Pancreas (tissue), 10 donors: ENCODE measurements at regions not wholly inside any gene's neighbourhood (a gene's known extent, or its start where the extent isn't known, plus 50 kb on each side); places are given as distances from the start of the nearest gene placed in this dataset.

ENCODE experiments used
- ATAC-seq, 4 donors: fragments of 200-7000 bp; cut with Tn5 transposase; one replicate each; pipeline versions ENCODE4 v1.8.0 to v1.9.1; 2020; ENCODE audit warnings: mild to moderate bottlenecking in 4 of 4, moderate library complexity in 4 of 4
- DNase-seq, 6 donors: peaks; one replicate each; pipeline ENCODE4 v3.0.0-alpha.2; 2020
- FAIRE-seq: peaks from 2 replicates; lab custom pipeline; 2012; peaks lifted over from hg19 to GRCh38; lab: Jason Lieb, UNC
- H3K27ac ChIP-seq, 4 donors: fragments of 200-600 bp; sonication (generic); 1 replicate in 3 of 4; 2 replicates in 1 of 4; pipeline versions ENCODE4 v1.5.0 to v1.8.0; 2020
- H3K27me3 ChIP-seq, 4 donors: fragments of 200-600 bp; one replicate each; pipeline ENCODE4 v1.8.0; 2021
- H3K36me3 ChIP-seq, 3 donors: fragments of 200-600 bp; sonication (generic) in 1 of 3; one replicate each; pipeline versions ENCODE4 v1.5.0 to v1.8.0; 2020 to 2021
- H3K4me1 ChIP-seq, 3 donors: fragments of 200-600 bp; one replicate each; pipeline ENCODE4 v1.8.0; 2021
- H3K4me3 ChIP-seq, 4 donors: fragments of 200-600 bp; sonication (generic) in 2 of 4; one replicate each; pipeline versions ENCODE4 v1.5.0 to v1.8.0; 2020 to 2021
- H3K9me3 ChIP-seq, 4 donors: fragments of 200-600 bp; one replicate each; pipeline ENCODE4 v1.8.0; 2021
- WGBS, 2 donors: extraction: QIAGEN DNeasy Blood & Tissue Kit; methylation state at CpG; one replicate each; pipeline ENCODE4 v1.1.7; 2013; 5-methylcytosine and 5-hydroxymethylcytosine counted together
- intact Hi-C, 3 donors: fragments of 100-400 bp; cut with DNase I; formaldehyde crosslinking; loops; one replicate each; pipeline versions ENCODE4 v1.11.1 to v1.14.2; 2022
- TF ChIP-seq, protein P1 (sequence below), 4 donors: fragments of 200-600 bp; sonication (generic) in 3 of 4; IDR thresholded peaks; one replicate each; pipeline versions ENCODE4 v1.5.0 to v1.8.0; 2021; ENCODE audit warnings: antibody characterized with exemption in 4 of 4
- donor health status: healthy with polysubstance abuse.
- donor health status: DM: no; HTN: no; CAD: no; lungs with moderate emphysema.
- donor health status: DM: no; HTN: no; CAD: no.
- donor health status: control.
- donor health status: control.
- donor health status: Bipolar disorder and iron deficiency.
- donor health status: DM: yes; HTN: yes; CAD: no.
- donor health status: DM: no; HTN: no; CAD: no.
- donor health status: DM: no; HTN: no; CAD: no.
- donor health status: DM: yes; HTN: yes; CAD: no.

DNA sequence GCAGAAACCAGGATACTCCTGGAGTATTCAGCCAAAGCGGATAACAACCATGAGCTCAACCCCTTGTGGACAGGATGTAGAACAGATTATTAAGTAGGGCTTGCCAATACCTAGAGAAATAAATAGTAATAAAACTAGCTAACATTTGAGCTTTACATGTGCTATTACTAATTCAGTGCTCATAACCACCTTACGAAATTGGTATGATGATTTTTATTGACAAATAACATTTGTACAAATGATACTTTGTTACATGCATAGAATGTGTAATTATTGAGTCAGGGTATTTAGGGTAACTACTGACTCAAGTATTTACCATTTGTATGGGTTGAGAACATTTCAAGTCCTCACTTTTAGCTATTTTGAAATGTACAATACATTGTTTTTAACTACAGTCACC is 287.9 kb downstream of the CDC5L start:
- Histone ChIP-seq H3K27me3 (no peaks in the 10 kb centered on the region), H3K36me3 (no peaks in the 10 kb centered on the region), H3K27ac (no peak overlapping the region), H3K4me3 (no peak overlapping the region), H3K9me3 (no peaks in the 10 kb centered on the region), H3K4me1 (no peaks in the 10 kb centered on the region)
- intact Hi-C loops = no loop called here
- no peak for FAIRE-seq
- WGBS, 2 donors = 78 to 92% methylated on average over 2 of the region's 2 CpGs
- no peak for ATAC-seq
- no peak for DNase-seq
- TF ChIP-seq, protein P1, sequence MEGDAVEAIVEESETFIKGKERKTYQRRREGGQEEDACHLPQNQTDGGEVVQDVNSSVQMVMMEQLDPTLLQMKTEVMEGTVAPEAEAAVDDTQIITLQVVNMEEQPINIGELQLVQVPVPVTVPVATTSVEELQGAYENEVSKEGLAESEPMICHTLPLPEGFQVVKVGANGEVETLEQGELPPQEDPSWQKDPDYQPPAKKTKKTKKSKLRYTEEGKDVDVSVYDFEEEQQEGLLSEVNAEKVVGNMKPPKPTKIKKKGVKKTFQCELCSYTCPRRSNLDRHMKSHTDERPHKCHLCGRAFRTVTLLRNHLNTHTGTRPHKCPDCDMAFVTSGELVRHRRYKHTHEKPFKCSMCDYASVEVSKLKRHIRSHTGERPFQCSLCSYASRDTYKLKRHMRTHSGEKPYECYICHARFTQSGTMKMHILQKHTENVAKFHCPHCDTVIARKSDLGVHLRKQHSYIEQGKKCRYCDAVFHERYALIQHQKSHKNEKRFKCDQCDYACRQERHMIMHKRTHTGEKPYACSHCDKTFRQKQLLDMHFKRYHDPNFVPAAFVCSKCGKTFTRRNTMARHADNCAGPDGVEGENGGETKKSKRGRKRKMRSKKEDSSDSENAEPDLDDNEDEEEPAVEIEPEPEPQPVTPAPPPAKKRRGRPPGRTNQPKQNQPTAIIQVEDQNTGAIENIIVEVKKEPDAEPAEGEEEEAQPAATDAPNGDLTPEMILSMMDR (IDR thresholded peaks at IDR 0.05) = no peak

DNA sequence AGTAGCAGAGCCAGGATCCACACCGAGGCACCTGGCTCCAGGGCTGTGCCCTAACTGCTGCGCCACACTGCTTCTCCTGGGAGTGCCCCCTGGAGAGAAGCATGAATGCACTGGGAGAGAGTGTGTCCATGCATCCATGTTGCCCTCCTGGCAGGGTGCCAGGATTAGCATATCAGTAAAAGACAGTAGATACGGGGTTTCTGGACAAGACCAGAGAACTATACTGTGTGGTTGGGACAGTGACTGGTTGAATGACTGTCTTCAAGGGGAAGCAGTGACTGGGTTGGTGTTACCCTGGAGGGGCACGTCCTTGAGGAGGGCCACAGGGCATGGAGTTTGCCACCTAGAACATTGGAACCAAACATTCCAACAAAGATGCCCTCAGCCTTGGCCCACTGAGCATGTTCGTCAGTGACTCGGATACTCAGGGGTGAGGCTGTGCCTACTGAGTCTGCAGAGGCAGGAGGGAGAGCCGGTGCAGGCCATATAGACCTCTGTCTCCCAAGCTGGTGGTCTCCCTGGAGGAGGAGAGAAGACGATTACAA is 288.8 kb downstream of the CDC5L start:
- H3K9me3 ChIP-seq = no peaks in the 10 kb centered on the region
- ATAC-seq (no peak), DNase-seq (no peak), FAIRE-seq (no peak)
- no peaks in the 10 kb centered on the region for H3K36me3 ChIP-seq
- H3K27ac ChIP-seq = no peak overlapping the region
- 73 to 77% methylated on average over 8 of the region's 8 CpGs for WGBS, 2 donors
- no peaks in the 10 kb centered on the region for H3K27me3 ChIP-seq
- no peak overlapping the region for H3K4me3 ChIP-seq
- TF ChIP-seq, protein P1 (IDR thresholded peaks at IDR 0.05) = no peak
- intact Hi-C loops = no loop called here
- no peaks in the 10 kb centered on the region for H3K4me1 ChIP-seq

DNA sequence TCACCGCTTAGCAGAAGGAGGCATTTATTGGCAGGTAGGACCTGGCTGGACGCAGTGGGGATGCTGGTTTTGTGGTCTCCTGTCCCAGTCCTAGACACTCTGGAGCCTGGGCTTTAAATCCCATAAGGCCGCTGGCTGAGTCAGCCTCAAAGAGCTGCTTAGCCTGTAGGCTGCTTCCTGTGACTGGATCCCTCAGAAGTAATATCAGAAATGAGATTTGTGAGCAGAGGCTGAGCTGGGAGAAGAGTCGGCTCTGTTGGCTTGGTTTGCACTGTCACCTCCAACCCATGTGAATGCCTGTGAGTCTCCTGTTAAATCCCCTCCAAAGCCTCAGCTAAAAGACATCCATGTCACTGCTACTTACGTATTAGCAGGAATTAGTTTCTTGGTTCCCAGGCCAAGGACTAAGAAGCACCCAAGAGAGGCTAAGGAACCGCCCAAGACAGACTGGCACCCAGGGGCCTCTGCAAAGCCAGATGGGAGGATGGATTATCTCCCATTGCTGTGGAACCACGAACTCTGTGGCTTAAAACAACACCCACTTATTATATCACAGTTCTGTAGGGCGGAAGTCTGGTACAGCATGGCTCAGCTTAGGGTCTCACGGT is 289.4 kb downstream of the CDC5L start:
- Histone ChIP-seq H3K4me1 (no peaks in the 10 kb centered on the region), H3K27me3 (no peaks in the 10 kb centered on the region), H3K27ac (no peak overlapping the region), H3K36me3 (no peaks in the 10 kb centered on the region), H3K9me3 (no peaks in the 10 kb centered on the region), H3K4me3 (no peak overlapping the region)
- 74 to 87% methylated on average over 9 of the region's 9 CpGs for WGBS, 2 donors
- intact Hi-C loops = no loop called here
- TF ChIP-seq, protein P1 (IDR thresholded peaks at IDR 0.05) = no peak
- DNase-seq (no peak), ATAC-seq (no peak), FAIRE-seq (no peak)

DNA sequence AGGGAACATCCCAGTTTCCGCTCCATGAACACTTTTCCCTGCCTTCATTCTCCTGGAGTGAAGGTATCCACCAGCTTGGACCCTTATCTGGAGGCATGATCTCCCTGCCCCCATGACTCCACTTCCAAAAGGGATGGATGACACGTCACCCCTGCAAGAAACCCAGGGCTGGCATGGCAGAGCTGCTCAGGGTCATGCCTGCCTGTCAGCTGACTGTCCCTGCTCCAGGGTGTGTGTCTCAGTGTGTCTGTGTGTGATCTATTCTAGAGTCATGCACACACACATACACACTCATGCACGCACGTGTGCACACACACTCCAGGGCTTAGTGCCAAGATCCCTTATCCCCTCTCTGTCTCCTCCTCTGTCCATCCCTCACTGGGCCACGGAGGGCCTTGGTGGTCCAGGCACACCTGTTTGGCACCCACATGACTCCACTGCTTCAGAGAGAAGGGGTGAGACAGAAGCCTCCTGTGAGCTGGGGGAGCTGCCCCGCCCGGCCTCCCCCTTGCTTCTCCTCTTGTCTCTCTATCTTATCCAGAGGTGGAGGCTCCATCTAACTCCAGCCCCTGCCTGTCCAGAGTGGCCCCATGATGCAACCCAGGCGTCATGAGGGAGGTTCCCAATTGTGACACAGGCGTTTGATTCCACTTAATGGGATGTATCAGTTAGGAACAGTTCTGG is 290.9 kb downstream of the CDC5L start:
- Histone ChIP-seq H3K9me3 (no peaks in the 10 kb centered on the region), H3K4me1 (no peaks in the 10 kb centered on the region), H3K27ac (no peak overlapping the region), H3K4me3 (no peak overlapping the region), H3K27me3 (no peaks in the 10 kb centered on the region), H3K36me3 (no peaks in the 10 kb centered on the region)
- intact Hi-C loops = no loop called here
- FAIRE-seq (no peak), DNase-seq (no peak), ATAC-seq (no peak)
- TF ChIP-seq, protein P1 (IDR thresholded peaks at IDR 0.05) = no peak
- 64 to 72% methylated on average over 9 of the region's 9 CpGs for WGBS, 2 donors
